HG02840 (cell line): ENCODE measurements at regions not wholly inside any gene's neighbourhood (a gene's known extent, or its start where the extent isn't known, plus 50 kb on each side); places are given as distances from the start of the nearest gene placed in this dataset.
"Not testable (repeated sequence)": the region's sequence is repeated elsewhere in the genome, so short reads cannot be mapped to it uniquely, and the experiment has no call there.

ENCODE experiments used
- ATAC-seq: cut with Tn5 transposase; IDR thresholded peaks from one replicate; pipeline ENCODE4 v1.9.1; 2021; ENCODE audit warnings: mild to moderate bottlenecking, moderate library complexity, moderate number of reproducible peaks; ENCODE audit not compliant: unreplicated experiment, low FRiP score

DNA sequence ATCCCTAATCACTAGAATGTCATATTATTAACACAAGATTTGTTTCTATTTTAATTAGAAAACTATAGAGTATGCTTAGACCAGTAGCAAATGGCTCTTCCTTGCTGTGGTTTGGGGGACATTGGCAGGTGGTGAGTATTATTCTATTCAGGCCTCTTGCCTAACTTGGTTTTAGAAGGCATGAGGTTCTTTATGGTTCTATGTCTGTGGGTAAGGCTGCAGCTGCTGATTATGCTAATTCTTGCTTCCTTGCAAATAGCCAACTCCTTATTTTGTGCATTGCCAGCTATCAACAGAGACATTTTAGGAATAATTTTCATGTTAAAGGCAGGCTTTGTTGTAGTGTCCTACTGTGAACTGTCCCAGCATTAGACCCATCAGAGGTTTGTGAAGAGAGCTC, 1344.9 kb downstream of the UQCRFS1 start:
- ATAC-seq, result no peak

DNA sequence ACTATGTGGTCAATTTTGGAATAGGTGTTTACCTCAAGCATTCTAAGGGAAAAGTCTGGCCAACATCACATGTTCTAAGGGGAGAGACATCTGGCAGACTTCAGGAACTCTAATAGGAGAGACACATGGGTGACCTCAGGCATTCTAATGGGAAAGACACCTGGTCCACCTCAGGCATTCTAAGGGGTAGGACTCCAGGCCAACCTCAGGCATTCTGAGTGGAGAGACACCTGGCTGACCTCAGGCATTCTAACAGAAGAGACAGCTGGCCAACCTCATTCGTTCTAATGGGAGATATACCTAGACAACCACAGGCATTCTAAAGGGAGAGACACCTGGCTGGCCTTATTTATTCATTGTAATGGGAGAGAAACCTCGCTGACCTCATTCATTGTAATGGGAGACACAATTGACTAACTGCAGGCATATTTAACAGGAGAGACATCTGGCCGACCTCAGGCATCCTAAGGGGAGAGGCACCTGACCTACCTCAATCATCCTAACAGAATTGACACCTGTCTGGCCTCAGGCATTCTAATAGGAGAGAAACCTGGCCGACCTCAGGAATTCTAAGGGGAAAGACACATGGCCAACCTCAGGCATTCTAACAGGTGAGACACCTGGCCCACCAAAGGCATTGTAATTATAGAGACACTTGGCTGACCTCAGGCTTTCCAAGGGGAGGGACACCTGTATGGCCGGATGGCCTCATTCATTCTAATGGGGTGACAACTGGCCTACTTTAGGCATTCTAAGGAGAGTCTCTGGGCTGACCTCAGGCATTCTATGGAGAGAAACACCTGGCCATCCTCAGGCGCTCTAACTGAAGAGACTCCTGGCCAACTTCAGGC, 1346.8 kb downstream of the UQCRFS1 start:
- no peak for ATAC-seq

DNA sequence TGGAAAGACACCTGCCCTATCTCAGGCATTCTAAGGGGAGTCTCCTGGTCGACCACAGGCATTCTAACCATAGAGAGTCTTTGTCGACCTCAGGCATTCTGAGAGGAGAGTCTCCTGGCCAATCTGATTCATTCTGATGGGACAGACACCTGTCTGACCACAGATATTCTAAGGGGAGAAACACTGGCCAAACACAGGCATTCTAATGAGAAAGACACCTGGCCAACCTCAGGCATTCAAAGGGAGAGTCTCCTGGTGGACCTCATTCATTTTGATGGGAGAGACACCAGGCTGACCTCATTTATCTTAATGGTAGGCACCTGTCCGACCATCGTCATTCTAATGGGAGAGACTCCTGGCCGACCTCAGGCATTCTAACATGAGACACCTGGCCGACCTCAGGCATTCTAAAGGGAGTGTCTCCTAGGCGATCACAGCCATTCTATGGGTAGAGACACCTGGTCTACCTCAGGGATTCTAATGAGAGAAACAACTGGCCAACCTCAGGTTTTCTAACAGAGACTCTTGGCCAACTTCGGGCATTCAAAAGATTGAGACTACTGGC, 1351.5 kb downstream of the UQCRFS1 start:
- no peak for ATAC-seq

DNA sequence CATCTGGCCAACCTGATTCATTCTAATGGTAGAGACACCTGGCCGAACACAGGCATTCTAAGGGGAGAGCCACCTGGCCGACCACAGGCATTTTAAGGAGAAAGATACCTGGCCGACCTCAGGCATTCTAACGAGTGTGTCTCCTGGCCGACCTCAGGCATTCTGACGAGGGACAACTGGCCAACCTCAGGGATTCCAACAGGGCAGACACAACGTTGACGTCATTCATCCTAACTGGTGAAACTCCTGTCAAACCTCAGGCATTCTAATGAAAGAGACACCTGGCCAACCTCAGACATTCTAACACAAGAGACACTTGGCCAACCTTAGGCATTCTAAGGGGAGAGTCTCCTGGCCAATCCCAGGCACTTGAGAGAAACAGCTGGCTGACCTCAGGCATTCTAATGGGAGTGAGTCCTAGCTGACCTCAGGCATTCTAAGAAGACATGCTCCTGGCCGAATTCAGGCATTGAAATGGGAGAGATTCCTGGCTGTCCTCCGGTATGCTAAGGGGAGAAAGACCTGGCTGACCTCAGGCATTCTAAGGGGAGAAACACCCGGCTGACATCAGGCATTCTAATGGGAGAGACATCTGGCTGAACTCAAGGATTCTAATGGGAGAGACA, 1352.5 kb downstream of the UQCRFS1 start:
- ATAC-seq, result no peak

- no peak for ATAC-seq
These were observed 1353.3 kb downstream of the UQCRFS1 start for GRCh38 chr19:27859689-27860088.

DNA sequence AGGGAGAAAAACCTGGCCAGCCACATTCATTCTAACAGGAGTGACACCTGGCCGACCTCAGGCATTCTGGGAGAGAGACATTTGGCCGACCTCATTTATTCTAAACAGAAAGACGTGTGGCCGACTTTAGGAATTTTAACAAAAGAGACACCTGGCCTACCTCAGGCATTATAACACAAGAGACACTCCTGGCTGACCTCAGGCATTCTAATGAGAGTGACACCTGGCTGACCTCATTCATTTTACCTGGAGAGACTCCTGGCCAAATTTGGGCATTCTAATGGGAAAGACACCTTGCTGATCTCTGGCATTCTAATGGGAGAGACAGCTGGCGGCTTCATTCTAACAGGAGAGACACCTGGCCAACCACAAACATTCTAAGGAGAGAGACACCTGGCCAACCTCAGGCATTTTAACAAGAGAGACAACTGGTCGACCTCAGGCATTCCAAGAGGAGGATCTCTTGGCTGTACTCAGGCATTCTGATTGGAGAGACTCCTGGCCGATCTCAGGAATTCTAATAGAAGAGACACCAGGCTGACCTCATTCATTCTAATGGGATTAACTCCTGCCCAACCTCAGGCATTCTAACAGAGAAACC, 1353.9 kb downstream of the UQCRFS1 start:
- no peak for ATAC-seq

DNA sequence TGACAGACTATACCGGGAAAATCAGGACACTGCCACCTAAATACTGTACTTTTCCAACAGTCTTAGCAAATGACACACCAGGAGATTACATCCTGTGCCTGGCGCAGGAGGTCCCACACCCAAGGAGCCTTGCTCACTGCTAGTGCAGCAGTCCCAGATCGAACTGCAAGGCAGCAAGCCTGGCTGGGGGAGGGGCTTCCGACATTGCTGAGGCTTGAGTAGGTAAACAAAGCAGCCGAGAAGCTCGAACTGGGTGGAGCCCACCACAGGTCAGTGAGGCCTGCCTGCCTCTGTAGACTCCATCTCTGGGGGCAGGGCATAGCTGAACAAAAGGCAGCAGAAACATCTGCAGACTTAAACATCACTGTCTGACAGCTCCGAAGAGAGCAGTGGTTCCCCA, 1360.0 kb downstream of the UQCRFS1 start:
- ATAC-seq, result not testable (repeated sequence)

DNA sequence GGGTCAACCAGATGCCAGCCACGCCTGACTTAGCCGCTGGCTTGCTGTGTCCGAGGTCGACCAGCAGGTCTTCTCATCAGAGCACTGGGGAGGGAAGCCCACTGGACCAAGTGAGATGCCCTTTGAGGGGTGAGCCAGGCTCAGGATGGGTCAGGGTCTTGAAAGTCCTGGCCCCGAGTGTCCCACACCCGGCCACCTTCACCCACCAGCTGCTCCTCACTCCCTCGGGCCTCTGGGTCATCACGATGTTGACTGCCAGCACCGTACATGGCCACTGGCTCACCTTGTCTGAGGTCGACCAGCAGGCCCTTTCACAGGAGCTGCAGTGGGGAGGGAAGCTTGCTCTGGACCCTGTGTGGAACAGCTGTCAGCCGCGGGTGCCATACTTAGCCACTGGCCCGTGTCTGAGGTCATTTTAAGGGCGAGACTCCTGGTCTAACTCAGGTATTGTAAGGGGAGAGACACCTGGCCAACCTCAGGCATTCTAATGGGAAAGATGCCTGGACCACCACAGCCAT, 1361.3 kb downstream of the UQCRFS1 start:
- ATAC-seq, result no peak

- no peak for ATAC-seq
These were observed 1361.9 kb downstream of the UQCRFS1 start for GRCh38 chr19:27851002-27851481.

DNA sequence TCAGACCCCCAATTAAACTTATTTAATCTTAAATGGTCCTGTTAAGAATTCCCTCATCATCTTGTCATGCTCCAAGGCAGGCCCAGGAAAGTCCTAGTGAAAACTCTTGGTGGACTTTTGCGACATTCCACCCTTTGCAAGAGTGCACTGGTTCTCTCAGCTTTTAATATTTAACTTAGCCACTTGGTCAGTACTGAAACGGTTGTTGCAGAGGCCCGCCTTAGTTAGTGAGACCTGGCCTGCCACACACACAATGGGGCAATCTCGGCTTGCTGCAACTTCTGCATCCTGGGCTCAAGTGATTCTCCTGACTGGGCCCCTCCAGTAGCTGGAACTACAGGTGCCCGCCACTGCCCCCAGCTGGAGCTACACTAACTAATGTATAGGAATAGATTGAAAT, 1366.0 kb downstream of the UQCRFS1 start:
- no peak for ATAC-seq

DNA sequence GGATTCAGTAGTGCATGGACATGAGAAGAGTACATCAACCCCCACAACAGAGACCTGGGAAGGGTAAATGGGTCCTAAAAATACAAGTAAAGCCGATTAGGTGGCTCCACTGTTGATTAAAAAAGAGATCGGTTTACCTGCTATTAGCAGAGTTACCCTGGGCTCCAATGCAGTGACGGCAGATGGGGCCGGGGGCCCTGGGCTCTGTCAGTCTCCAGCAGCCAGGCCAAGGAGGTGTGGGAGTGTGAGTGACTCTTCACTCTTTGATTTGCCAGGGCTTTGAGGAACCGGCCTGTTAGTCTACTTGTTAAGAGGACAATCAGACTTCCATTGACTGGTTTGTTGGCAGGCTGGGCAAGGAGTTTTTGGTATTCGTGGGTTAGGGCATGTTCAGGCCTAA, 1368.7 kb downstream of the UQCRFS1 start:
- ATAC-seq, result no peak

GRCh38 chr19:27843861-27844260, 1369.1 kb downstream of the UQCRFS1 start:
- ATAC-seq, result no peak

GRCh38 chr19:27833031-27833430, 1379.9 kb downstream of the UQCRFS1 start:
- no peak for ATAC-seq

- ATAC-seq, result no peak
These were observed 1384.1 kb downstream of the UQCRFS1 start for GRCh38 chr19:27828829-27829228.

GRCh38 chr19:27824108-27824507, 1388.8 kb downstream of the UQCRFS1 start:
- no peak for ATAC-seq

DNA sequence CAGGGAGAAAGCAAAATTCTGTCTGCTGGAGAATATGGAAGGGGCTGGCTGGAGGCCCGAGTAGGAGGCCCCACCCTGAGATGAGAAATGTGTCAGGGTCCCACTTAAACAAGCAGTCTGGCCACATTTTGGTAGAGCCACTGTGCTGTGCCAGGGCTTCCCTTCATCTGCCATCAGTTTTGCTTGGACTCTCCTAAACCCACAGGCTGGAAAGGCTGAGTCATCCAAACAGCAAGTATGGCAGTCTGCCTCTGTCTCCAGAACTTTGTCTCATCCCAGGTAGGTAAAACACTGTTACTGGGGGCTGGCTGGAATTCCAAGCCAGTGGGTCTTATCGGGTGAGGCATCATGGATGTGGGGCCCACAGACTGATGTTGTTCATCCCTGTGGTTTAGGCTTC, 1390.6 kb downstream of the UQCRFS1 start:
- ATAC-seq, result no peak

GRCh38 chr19:27821418-27822018, 1391.4 kb downstream of the UQCRFS1 start:
- ATAC-seq, result no peak

DNA sequence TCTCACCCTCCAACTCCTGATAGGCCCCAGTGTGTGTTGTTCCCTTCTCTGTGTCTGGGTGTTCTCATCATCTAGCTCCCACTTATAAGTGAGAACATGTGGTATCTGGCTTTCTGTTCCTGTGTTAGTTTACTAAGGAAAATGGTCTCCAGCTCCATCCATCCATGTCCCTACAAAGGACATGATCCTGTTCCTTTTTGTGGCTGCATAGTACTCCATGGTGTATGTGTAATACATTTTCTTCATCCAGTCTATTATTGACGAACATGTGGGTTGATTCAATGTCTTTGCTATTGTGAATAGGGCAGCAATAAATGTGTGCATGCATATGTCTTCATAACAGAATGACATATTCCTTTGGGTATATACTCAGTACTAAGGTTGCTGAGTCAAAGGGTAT, 1397.0 kb downstream of the UQCRFS1 start:
- no peak for ATAC-seq

DNA sequence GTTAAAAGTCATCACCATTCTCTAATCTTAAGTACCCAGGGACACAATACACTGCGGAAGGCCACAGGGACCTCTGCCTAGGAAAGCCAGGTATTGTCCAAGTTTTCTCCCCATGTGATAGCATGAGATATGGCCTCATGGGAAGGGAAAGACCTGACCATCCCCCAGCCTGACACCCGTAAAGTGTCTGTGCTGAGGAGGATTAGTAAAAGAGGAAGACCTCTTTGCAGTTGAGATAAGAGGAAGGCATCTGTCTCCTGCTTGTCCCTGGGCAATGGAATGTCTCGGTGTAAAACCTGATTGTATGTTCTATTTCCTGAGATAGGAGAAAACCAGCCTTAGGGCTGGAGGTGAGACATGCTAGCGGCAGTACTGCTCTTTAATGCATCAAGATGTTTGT, 1398.1 kb downstream of the UQCRFS1 start:
- ATAC-seq, result not testable (repeated sequence)

DNA sequence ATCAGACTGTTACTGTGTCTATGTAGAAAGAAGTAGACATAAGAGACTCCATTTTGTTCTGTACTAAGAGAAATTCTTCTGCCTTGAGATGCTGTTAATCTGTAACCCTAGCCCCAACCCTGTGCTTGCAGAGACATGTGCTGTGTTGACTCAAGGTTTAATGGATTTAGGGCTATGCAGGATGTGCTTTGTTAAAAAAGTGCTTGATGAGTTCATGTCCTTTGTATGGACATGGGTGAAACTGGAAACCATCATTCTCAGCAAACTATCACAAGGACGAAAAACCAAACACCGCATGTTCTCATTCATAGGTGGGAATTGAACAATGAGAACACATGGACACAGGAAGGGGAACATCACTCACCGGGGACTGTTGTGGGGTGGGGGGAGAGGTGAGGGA, 1398.7 kb downstream of the UQCRFS1 start:
- ATAC-seq, result not testable (repeated sequence)
